G401.6 (cell line): ENCODE measurements at regions not wholly inside any gene's neighbourhood (a gene's known extent, or its start where the extent isn't known, plus 50 kb on each side); places are given as distances from the start of the nearest gene placed in this dataset.

ENCODE experiments used
- FAIRE-seq: peaks from 2 replicates; lab custom pipeline; 2012; peaks lifted over from hg19 to GRCh38; lab: Jason Lieb, UNC

- FAIRE-seq: no peak
Observed at GRCh38 chr19:30679789-30680188, 307.6 kb downstream of the ZNF536 start.

GRCh38 chr19:30679153-30679702 lies 307.0 kb downstream of the ZNF536 start:
- FAIRE-seq: no peak

GRCh38 chr19:30678168-30678567 lies 306.0 kb downstream of the ZNF536 start:
- FAIRE-seq: no peak

GRCh38 chr19:30677702-30678101 lies 305.5 kb downstream of the ZNF536 start:
- no peak for FAIRE-seq

GRCh38 chr19:30676990-30677679 lies 305.0 kb downstream of the ZNF536 start:
- no peak for FAIRE-seq

- no peak for FAIRE-seq
Observed at GRCh38 chr19:30675086-30675485, 302.9 kb downstream of the ZNF536 start.

- FAIRE-seq: no peak
Observed at GRCh38 chr19:30674656-30675055, 302.5 kb downstream of the ZNF536 start.

GRCh38 chr19:30673336-30673735 lies 301.2 kb downstream of the ZNF536 start:
- no peak for FAIRE-seq

- FAIRE-seq: no peak
Observed at GRCh38 chr19:30672926-30673325, 300.7 kb downstream of the ZNF536 start.

GRCh38 chr19:30671622-30672051 lies 299.5 kb downstream of the ZNF536 start:
- no peak for FAIRE-seq

GRCh38 chr19:30671367-30671619 lies 299.1 kb downstream of the ZNF536 start:
- FAIRE-seq: no peak

GRCh38 chr19:30670562-30671366 lies 298.6 kb downstream of the ZNF536 start:
- FAIRE-seq: no peak

GRCh38 chr19:30670011-30670329 lies 297.8 kb downstream of the ZNF536 start:
- no peak for FAIRE-seq

- FAIRE-seq: no peak
Observed at GRCh38 chr19:30669329-30670010, 297.3 kb downstream of the ZNF536 start.

GRCh38 chr19:30668521-30669155 lies 296.5 kb downstream of the ZNF536 start:
- no peak for FAIRE-seq

GRCh38 chr19:30667746-30668145 lies 295.6 kb downstream of the ZNF536 start:
- no peak for FAIRE-seq

- FAIRE-seq: no peak
Observed at GRCh38 chr19:30667227-30667626, 295.0 kb downstream of the ZNF536 start.

GRCh38 chr19:30666301-30666803 lies 294.2 kb downstream of the ZNF536 start:
- no peak for FAIRE-seq

GRCh38 chr19:30665449-30665848 lies 293.3 kb downstream of the ZNF536 start:
- FAIRE-seq: no peak

GRCh38 chr19:30663611-30664174 lies 291.5 kb downstream of the ZNF536 start:
- no peak for FAIRE-seq

GRCh38 chr19:30662211-30662861 lies 290.2 kb downstream of the ZNF536 start:
- FAIRE-seq: no peak

- no peak for FAIRE-seq
Observed at GRCh38 chr19:30659638-30660037, 287.5 kb downstream of the ZNF536 start.
